ENCODE measurements at regions not wholly inside any gene's neighbourhood (a gene's known extent, or its start where the extent isn't known, plus 50 kb on each side); places are given as distances from the start of the nearest gene placed in this dataset.

DNA sequence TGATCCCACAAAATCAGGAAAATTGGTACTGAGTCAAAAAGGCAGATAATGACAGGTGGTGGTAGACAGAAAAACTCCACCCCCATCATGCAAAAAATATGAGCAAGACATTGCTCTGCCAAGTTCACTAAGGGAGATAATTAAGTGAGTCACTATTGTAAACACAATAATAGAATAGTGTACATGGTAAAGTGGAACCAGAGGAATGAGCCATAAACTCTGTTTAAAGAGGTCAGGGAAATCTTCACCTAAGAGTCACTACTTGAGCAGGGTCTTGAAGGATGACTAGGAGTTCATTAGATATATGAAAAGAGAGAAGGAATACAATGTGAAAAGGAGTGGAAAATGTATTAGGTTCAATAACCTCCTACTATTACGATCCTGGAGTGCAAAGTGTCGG lies 213.4 kb upstream of the PEX5L start:
- TF ChIP-seq CTCF (conservative IDR thresholded peaks at IDR 0.05 in 1 of 2, IDR thresholded peaks at IDR 0.05 in 1 of 2; ENCODE audit: low read depth in 1 of 2, low read length in 2 of 2) = no peak
- TF ChIP-seq EZH2 (IDR thresholded peaks at IDR 0.05; ENCODE audit: low read length, missing control alignments) = no peak

Data from fibroblast of lung (primary cell).